ENCODE measurements at regions not wholly inside any gene's neighbourhood (a gene's known extent, or its start where the extent isn't known, plus 50 kb on each side); places are given as distances from the start of the nearest gene placed in this dataset.

- TF ChIP-seq CTCF (IDR thresholded peaks at IDR 0.05) (no peak), POLR2A (IDR thresholded peaks at IDR 0.05) (no peak)
Measured at GRCh38 chr5:157942595-157942994, 83.7 kb upstream of the CLINT1 start.

All from Peyer's patch (tissue), 4 donors.